Sigmoid colon (tissue), 4 donors: ENCODE measurements at regions not wholly inside any gene's neighbourhood (a gene's known extent, or its start where the extent isn't known, plus 50 kb on each side); places are given as distances from the start of the nearest gene placed in this dataset.

Experiments
- EP300 ChIP-seq, 4 donors: sonication (generic); formaldehyde crosslinking; IDR thresholded peaks; one replicate each; pipeline ENCODE4 v1.6.1; 2017; ENCODE audit warnings: antibody characterized with exemption in 4 of 4
- POLR2A ChIP-seq, 2 donors: fragments of 450-650 bp; IDR thresholded peaks; one replicate each; pipeline ENCODE4 v1.6.1; 2016; ENCODE audit warnings: antibody characterized with exemption in 2 of 2, mild to moderate bottlenecking in 2 of 2, moderate library complexity in 2 of 2
- POLR2AphosphoS5 ChIP-seq, 4 donors: sonication (generic); formaldehyde crosslinking; IDR thresholded peaks; one replicate each; pipeline ENCODE4 v1.6.1; 2017; ENCODE audit warnings: antibody characterized with exemption in 4 of 4
- TF ChIP-seq, protein P1 (sequence below), 4 experiments: fragments of 450-650 bp in 3 of 4; fragments of 200-600 bp in 1 of 4; IDR thresholded peaks; one replicate each; pipeline ENCODE4 v1.5.1; 2016 to 2019; ENCODE audit warnings: antibody characterized with exemption in 4 of 4, mild to moderate bottlenecking in 3 of 4, moderate library complexity in 2 of 4

- TF ChIP-seq POLR2A (IDR thresholded peaks at IDR 0.05) (no peak), POLR2AphosphoS5 (IDR thresholded peaks at IDR 0.05) (no peak), EP300 (IDR thresholded peaks at IDR 0.05) (no peak)
- TF ChIP-seq, protein P1, sequence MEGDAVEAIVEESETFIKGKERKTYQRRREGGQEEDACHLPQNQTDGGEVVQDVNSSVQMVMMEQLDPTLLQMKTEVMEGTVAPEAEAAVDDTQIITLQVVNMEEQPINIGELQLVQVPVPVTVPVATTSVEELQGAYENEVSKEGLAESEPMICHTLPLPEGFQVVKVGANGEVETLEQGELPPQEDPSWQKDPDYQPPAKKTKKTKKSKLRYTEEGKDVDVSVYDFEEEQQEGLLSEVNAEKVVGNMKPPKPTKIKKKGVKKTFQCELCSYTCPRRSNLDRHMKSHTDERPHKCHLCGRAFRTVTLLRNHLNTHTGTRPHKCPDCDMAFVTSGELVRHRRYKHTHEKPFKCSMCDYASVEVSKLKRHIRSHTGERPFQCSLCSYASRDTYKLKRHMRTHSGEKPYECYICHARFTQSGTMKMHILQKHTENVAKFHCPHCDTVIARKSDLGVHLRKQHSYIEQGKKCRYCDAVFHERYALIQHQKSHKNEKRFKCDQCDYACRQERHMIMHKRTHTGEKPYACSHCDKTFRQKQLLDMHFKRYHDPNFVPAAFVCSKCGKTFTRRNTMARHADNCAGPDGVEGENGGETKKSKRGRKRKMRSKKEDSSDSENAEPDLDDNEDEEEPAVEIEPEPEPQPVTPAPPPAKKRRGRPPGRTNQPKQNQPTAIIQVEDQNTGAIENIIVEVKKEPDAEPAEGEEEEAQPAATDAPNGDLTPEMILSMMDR (IDR thresholded peaks at IDR 0.05), result no peak
These were observed 223.8 kb downstream of the PTPRU start for GRCh38 chr1:29460041-29460610.
